Limb (tissue), 2 donors: ENCODE measurements at regions not wholly inside any gene's neighbourhood (a gene's known extent, or its start where the extent isn't known, plus 50 kb on each side); places are given as distances from the start of the nearest gene placed in this dataset.
"Not testable (repeated sequence)": the region's sequence is repeated elsewhere in the genome, so short reads cannot be mapped to it uniquely, and the experiment has no call there.

Experiments used
- DNase-seq, 2 donors: peaks; one replicate each; pipeline ENCODE4 v3.0.0-alpha.2; 2016; ENCODE audit errors: extremely low spot score in 2 of 2

DNA sequence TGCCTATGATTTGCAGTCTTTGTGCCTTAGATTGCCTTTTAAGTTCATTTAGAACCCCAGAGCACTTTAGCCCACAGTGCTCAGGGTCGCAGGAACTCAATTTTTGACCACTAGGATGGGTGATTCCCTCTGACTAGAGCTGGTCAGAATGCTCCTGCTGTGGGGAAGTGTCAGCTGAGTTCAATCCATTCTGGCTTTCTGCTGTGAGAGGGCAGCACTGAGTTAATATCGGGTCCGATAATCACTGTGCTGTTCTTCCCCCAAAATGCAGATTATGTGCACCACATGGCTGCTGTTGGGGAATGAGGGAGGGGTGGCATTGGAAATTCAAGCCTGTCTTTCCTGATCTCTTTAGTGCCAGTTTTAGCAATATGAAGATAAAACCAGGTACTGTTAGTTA is 886.4 kb downstream of the DNAJB9 start:
- no peak for DNase-seq

DNA sequence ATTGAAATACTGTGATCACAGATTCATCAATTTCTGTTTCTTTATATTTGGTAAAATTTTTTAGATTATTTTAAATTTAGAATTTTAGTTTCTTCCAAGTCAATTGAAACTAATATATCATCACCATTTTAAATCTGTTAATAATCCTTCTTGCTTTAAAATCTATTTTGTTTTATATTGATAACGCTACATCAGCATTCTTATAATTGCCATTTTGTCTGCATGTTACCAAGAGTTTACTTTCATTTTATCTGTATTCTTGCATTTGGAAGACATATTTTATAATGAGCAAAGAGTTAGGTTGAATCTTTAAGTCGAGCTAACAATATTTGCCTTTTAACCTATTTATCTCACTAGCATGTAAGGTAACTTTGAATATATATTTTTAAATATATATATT is 890.6 kb downstream of the DNAJB9 start:
- DNase-seq, result no peak

DNA sequence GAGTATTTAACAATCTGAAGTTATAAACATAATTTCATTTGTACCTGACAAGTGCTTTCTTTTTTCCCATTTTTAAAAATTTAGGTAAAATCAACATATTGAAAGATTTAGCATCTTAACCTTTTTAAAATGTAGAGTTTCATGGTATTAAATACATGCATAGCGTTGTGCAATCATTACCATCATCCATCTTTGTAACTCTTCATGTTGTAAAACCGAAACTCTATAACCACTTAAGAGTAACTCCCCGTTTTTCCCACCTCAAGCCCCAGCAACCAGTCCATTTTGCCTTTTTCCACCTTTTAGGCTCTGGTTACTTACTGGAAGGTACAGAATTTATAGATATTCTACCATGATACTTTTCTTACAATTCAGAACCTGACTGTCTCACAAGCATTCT is 892.5 kb downstream of the DNAJB9 start:
- no peak for DNase-seq

DNA sequence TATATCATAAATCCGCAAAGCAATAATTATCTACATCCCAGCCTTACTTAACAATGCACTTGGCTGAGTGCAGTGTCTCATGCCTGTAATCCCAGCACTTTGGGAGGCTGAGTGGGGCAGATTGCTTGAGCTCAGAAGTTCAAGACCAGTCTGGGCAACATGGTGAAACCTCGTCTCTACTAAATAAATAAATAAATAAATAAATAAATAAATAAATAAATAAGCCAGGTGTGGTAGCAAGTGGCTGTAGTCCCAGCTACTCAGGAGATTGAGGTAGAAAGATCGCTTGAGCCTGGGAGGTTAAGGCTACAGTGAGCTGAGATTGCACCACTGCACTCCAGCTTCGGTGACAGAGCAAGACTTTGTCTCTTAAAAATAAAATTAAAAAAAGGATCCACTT is 898.1 kb downstream of the DNAJB9 start:
- not testable (repeated sequence) for DNase-seq

DNA sequence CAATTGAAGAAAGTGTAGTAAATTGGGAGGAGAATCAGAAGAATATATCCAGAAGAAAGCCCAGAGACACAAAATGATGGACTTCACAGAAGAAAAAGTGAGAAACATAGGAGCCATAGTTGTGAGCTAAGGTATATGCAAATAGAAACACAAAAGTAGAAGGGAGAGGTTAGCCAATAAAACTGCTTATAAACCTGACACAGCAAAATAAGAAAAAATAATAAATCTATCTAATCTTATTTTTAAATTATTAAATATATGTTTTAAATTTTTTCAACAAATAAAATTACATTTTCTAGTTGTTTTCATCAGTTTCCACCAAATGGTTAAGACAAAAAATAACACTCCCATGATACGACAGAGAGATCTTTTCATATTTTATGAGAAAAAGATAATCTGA is 903.5 kb downstream of the DNAJB9 start:
- no peak for DNase-seq

DNA sequence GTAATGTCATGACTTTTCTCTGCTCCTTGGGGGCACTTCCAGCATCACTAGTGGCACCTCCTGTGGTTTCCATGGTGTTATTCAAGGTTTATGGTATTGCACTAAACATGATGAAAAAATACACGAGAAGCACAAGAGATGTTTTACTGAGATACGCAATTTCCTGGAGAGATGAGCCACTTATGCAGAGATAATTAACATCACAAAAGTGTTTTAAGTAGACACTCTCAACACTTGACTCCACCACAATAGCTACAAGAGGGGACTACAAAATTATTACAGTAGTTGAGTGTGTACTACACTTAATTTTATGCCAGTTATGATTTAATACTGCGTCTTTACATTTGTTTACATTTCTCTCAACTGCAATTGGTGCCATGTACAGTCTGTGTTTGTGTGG is 906.7 kb downstream of the DNAJB9 start:
- DNase-seq, result no peak

DNA sequence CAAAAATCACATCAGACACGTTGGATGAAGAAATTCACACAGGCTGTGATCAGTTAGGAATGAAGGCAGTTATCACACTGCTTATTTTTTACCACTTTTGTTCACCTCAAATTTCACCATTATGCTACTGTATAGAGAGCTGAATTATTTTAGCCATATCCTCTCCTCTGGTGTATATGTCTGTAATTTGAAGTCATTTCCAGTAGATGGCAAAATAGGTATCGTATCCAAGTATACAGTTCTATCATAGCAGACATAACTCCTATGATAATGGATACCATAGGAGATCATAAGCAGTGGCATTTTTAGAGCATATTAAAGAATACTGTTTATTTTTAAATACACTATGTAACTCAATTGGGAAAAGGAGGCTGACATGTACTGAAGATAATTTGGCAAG is 909.7 kb downstream of the DNAJB9 start:
- peak in 1 of 2 donors; percentile 20 for DNase-seq

DNA sequence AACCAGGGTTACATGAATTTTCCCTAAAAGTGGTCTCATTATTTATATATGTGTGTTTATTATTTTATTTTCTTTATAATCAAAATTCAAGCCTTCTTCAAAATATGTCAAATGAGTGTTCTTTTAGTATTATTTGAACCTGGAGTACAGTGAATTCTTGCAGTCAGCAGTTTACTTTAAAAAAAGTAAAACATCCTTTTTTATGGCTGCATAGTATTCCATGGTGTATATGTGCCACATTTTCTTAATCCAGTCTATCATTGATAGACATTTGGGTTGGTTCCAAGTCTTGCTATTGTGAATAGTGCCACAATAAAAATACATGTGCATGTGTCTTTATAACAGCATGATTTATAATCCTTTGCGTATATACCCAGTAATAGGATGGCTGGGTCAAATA is 920.9 kb downstream of the DNAJB9 start:
- DNase-seq, result not testable (repeated sequence)

DNA sequence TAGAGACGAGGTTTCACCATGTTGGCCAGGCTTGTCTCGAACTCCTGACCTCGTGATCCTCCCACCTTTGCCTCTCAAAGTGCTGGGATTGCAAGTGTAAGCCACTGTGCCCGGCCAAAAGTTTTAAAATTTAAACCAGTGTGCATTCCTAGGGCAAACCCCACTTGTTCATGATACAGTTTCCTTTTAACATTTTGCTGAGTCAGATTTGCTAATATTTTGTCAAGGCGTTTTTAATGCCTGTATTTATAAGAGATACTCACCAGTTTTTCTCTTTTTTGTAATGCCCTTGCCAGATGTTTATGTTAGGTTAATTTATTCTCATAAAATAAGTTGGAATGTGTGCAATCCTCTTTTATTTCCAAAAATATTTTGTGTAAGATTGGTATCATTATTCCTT is 927.4 kb downstream of the DNAJB9 start:
- DNase-seq, result no peak

DNA sequence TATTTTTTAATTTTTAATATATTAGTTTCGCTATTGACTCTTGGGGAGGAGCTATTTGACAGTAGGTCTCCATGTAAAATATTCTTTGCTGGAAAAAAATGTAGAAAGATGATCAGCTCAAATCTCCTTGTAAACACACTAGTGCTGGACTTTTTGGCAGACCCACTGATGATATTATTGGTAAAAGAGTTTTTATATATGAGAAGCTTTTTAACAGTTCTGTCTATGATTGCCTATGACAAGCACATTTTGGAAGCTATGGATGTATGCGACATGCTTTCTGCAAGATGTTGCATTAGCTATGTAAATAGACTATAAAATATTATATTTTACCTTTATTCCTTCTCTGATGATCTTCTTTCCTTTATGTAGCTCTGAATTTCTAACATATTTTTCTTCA is 928.5 kb downstream of the DNAJB9 start:
- DNase-seq, result no peak

DNA sequence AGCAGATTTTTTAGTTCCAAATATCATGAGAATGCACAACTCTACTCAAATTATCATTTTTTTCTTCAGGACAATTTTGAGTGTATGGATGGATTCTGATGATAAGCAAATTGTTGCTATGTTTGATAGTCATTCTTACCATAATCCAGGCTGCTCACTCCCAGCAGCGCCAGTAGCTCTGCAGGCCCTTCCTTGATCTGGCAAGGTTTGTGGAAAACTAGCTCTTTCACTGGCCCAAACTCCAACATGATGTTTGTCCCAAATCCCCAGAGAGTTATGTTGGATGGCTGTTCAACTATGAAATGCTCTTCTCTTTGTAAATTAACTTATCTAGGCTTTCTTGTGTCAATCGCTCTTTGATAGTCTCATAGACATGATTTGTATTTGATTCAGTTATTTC is 933.7 kb downstream of the DNAJB9 start:
- DNase-seq, result no peak

DNA sequence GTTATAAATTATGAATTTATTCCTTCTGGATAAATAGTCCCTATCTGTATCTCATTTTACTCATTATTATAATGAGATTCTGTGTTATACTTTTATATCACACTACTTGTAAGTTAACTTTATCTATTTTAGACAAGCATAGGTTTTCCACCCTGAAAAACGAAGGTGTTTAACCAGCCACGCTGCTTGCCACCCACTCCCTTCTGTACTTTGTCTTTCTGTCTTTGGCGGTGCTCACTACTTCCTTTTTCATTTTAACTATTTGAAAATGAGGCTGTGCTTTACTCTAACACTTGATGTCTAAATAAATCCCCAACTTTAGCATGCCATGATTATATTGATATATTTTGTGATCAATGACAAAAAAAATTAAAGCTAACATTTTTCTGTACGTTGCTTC is 952.9 kb downstream of the DNAJB9 start:
- no peak for DNase-seq

DNA sequence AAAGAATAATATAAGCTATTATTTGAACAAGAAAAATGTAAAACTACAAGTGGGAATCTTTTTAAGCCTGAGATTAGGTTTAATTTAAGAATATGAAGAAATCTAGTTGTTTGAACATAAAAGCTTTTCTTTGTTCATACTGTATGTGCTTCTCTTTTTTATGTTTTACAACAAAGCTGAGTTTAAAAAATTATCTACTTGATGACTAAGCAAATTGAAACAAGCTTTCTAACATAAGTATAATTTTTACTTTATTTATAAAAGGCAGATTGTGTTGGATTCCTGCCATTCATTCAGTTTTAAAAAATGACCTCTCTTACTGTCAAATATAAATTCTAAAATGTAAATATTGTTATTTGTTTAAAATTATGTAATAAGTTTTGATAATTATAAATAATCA is 958.2 kb downstream of the DNAJB9 start:
- no peak for DNase-seq

DNA sequence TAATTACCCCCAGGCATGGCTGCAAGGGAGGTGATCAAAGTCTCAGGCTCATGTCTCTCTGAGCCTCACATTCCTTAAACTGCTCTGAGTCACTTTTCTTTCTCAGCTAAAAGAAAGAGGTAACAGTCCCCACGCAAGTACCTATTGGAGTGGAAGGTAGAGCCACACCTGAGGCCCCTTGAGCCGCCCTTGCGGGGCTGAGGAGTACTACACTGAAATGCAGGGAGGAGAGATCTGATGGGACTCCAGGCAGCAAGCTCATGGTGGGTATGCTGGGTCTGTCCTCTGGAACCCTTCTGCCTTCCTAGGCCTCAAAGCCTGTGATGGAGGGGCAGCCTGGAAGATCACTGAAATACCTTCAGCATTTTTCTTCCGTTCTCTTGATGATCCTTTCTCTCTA is 960.0 kb downstream of the DNAJB9 start:
- DNase-seq, result no peak

DNA sequence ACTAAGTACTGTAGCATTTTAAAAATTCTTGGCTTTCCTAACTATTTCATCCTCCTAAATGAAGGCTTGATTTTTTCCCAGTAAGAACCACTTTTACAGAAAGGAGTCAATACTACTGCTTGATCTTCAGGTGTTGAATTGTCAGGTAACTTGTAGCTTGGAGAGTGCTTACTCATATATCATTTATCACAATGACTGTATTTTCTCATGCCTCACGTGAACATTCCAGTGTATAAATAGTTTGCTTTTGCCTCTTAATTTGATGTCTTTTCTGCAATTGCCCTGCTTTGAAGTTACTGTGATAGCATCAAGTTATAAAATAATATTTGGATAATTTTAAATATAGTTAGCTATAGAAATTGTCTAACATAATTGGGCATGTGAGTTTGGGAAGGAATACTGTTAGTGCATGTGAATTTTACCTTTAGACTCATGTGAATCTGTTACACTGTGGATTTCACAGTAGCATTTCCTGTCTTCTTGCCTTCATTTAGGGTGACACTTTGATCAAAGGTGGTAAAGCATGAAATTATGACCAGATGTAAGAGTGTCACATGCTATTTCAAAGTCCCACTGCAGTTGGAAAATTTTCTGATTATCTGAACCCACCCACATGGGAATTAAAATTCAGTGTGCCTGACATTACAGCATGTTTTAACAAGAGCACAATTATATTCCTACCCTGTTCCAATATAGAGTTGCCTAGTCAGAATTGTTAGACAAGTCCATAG is 962.8 kb downstream of the DNAJB9 start:
- no peak for DNase-seq

DNA sequence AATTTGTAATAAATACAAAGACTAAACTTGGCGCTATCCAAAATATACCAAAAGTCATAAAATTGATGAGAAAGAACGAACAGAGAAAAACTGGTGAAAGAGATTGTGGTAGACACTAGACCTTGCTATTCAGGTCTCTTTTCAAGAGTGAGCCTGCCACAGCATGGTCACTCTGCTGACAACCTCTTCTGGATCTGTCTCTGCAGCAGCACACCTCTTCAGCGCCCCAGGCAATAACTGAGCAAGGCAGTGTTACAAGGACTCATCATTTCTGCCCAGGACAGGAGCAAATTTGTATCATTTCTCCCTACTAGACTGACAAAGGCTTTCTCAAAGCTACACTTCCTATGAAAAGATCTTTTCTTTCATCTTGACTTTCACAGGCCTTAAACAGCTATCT is 976.0 kb downstream of the DNAJB9 start:
- DNase-seq, result no peak

DNA sequence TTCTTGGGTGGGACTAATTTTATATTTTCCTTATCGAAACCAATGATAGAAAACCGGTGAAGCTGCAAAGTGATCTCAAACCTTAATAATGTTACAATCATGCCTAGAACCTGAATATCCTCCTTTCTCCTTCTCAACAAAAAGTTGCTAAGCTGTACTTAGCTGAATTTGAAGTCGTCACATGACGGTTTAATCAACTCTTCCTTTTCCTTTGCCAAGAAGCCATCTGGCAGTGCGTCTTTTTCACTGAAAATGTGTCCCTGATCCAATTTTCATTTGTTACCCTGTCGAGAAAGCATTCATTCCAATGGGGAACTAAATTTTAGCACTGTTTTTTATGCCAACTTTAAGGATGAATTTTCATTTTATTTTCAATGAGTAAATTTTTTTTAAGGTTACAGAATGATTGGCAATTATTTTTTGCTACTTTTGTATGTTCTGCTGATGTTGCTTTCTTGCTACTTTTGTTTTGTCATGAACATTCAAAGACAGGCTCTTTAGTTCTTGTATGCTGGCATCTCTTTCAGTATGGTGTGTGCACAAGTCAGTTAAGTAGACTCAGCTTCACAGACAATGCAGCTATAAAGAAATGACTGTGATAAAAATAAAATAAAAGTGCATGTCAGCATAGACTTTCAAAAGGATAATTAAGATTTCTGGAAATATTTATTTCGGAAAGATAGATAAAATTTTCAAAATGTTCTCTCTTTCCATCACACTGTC is 980.0 kb downstream of the DNAJB9 start:
- DNase-seq, result peak in 1 of 2 donors; percentile 7

DNA sequence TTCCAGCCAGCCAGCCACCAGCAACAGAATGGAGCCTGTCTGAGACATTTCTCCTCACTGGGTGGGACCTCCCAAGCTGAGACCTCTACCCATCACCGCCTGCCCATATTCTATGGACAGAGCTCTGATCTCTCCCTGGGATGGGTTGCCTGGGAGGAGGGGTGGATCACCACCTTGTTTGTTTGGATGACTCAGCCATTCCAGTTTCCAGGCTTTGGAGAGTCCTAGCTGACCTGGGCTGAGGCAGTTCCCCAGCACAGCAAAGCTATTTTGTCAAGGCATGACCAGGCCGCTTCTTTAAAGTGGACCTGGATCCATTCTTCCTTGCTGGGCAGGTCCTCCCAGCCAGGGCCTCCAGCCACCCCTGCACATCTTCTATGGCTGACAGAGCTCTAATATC is 982.3 kb downstream of the DNAJB9 start:
- no peak for DNase-seq

DNA sequence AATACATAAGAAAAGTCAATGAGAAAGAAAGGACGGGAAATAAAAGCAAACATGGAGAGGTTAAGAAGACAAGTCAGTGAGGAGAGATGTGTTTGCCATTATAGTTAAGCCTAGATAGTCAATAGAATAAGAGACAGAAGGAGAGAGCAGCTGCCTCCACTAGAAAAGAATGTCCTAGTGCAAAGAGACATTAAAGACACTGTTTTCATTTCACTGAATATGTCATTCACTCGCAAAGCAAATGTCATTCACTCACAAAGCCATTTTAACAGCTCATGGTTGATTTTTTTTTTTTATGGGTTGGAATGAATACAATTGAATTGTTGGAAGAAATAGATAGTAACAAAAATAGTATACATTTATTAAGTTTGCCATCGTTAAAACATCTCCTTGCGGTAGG is 1007.6 kb downstream of the DNAJB9 start:
- no peak for DNase-seq

DNA sequence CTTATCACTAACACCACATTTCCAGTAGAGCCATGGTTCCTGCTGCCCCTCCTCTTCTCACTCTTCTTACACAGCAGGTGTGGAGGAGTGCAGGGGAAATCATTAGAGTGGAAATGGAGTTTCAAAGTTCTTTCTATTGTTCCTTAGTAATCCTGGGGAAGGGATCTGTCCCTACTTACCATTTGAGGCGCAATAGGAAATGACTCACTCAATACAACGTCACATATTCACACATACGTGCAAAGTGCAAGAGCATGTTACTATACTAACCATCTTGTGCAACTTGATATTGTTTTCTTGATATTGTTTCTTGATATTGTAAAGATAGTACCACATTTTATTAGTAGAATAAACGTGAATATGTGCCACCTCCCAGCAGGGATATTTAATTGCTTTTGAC is 1010.2 kb downstream of the DNAJB9 start:
- DNase-seq, result no peak

DNA sequence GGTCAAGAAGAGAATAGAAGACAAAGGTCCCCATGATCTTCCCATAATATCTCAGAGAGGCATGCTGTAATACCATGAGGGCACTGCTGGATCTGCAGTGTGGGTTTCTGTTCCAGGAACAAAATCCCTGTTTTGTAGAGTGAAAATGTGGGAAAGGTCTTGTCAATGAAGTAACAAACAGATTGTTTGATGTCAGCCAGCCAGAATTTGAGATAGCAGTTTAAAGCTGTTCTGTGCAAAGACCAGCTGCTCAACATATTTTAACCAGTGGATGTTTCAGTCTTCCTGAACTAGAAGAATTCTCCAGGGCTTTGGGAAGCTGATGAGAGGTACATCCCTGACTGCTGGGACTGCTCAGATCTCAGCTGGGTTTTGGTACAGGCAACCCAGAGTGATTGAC is 1012.5 kb downstream of the DNAJB9 start:
- DNase-seq, result no peak

DNA sequence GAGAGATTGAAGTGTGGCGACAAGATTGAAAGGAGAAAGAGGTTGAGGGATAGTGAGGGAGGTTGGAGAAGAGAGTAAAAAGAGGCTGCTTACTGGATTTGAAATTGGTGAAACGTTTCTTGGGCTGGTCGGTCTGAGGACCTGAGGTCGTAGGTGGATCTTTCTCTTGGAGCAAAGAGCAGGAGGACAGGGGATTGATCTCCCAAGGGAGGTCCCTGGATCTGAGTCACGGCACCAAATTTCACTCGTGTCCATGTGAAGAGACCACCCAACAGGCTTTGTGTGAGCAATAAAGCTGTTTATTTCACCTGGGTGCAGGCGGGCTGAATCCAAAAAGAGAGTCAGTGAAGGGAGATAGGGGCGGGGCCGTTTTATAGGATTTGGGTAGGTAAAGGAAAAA is 1027.3 kb downstream of the DNAJB9 start:
- DNase-seq, result not testable (repeated sequence)

DNA sequence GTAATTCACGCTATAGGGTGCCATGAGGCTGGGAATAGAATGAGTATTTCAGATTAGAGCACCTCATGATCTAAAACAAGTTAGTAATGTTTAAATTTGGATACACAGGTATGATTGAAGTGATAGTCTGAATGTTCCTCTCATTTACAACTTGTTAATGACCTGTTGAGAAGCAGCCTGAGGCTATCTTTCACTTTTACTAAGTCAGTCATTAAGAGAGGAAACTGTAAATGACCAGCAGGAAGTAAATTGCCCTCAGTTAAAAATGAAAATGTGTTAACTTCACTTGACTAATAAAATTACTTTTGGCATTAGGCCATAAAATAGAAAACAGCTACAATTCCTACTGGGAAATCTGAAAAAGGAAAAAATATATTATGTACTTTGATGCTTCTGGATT is 1042.0 kb downstream of the DNAJB9 start:
- DNase-seq, result no peak
